Ishikawa (cell line): ENCODE measurements at regions not wholly inside any gene's neighbourhood (a gene's known extent, or its start where the extent isn't known, plus 50 kb on each side); places are given as distances from the start of the nearest gene placed in this dataset.

Source experiments
- CEBPB ChIP-seq: IDR thresholded peaks from 2 replicates; pipeline ENCODE4 v1.6.1; 2012
- CREB1 ChIP-seq: IDR thresholded peaks from 2 replicates; pipeline ENCODE4 v1.6.1; 2012; ENCODE audit warnings: low read depth
- EGR1 ChIP-seq: IDR thresholded peaks from 2 replicates; pipeline ENCODE4 v1.6.1; 2012
- EP300 ChIP-seq: IDR thresholded peaks from 2 replicates; pipeline ENCODE4 v1.6.1; 2012; ENCODE audit warnings: borderline replicate concordance
- FOXM1 ChIP-seq: IDR thresholded peaks from 2 replicates; pipeline ENCODE4 v1.6.1; 2012; ENCODE audit warnings: low read depth, borderline replicate concordance
- NFIC ChIP-seq: IDR thresholded peaks from 2 replicates; pipeline ENCODE4 v1.6.1; 2012
- RAD21 ChIP-seq: IDR thresholded peaks from 2 replicates; pipeline ENCODE4 v1.6.1; 2012; ENCODE audit warnings: low read depth
- TAF1 ChIP-seq: IDR thresholded peaks from 2 replicates; pipeline ENCODE4 v1.6.1; 2012; ENCODE audit warnings: low read depth, mild to moderate bottlenecking
- TCF12 ChIP-seq: IDR thresholded peaks from 2 replicates; pipeline ENCODE4 v1.6.1; 2012; ENCODE audit warnings: low read depth
- TEAD4 ChIP-seq: IDR thresholded peaks from 2 replicates; pipeline ENCODE4 v1.6.1; 2012
- YY1 ChIP-seq: IDR thresholded peaks from 2 replicates; pipeline ENCODE4 v1.6.1; 2012; ENCODE audit warnings: low read depth
- ZBTB7A ChIP-seq: IDR thresholded peaks from 2 replicates; pipeline ENCODE4 v1.6.1; 2012; ENCODE audit warnings: low read depth
- TF ChIP-seq, protein P1 (sequence below): IDR thresholded peaks from 2 replicates; pipeline ENCODE4 v1.6.1; 2012; ENCODE audit warnings: low read depth, mild to moderate bottlenecking
- TF ChIP-seq, protein P2 (sequence below): IDR thresholded peaks from 2 replicates; pipeline ENCODE4 v1.6.1; 2012
- TF ChIP-seq, protein P3 (sequence below): IDR thresholded peaks from 2 replicates; pipeline ENCODE4 v1.6.1; 2012

DNA sequence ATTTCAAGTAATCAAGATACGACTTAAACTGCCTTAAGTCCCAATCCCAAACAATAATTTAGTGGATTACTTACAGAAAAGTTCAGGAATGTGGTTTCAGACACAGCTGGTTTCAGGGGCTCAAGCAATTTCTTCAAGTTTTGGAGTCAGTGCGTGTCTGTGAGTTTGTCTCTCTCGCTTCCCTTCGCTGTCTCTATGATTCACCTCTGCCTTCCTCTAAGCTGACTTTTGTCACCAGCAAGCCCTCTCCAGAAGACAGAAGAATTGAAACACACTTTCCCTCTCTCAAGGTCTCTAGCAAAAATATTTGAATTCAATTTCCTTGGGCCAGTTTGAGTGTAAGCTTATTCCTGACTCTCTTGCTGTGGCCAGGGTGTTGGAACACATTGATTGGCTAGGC lies 392.4 kb downstream of the EDEM1 start:
- TF ChIP-seq ZBTB7A (no peak), YY1 (no peak), FOXM1 (no peak), NFIC (no peak)
- TF ChIP-seq, protein P1, sequence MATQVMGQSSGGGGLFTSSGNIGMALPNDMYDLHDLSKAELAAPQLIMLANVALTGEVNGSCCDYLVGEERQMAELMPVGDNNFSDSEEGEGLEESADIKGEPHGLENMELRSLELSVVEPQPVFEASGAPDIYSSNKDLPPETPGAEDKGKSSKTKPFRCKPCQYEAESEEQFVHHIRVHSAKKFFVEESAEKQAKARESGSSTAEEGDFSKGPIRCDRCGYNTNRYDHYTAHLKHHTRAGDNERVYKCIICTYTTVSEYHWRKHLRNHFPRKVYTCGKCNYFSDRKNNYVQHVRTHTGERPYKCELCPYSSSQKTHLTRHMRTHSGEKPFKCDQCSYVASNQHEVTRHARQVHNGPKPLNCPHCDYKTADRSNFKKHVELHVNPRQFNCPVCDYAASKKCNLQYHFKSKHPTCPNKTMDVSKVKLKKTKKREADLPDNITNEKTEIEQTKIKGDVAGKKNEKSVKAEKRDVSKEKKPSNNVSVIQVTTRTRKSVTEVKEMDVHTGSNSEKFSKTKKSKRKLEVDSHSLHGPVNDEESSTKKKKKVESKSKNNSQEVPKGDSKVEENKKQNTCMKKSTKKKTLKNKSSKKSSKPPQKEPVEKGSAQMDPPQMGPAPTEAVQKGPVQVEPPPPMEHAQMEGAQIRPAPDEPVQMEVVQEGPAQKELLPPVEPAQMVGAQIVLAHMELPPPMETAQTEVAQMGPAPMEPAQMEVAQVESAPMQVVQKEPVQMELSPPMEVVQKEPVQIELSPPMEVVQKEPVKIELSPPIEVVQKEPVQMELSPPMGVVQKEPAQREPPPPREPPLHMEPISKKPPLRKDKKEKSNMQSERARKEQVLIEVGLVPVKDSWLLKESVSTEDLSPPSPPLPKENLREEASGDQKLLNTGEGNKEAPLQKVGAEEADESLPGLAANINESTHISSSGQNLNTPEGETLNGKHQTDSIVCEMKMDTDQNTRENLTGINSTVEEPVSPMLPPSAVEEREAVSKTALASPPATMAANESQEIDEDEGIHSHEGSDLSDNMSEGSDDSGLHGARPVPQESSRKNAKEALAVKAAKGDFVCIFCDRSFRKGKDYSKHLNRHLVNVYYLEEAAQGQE = no peak

DNA sequence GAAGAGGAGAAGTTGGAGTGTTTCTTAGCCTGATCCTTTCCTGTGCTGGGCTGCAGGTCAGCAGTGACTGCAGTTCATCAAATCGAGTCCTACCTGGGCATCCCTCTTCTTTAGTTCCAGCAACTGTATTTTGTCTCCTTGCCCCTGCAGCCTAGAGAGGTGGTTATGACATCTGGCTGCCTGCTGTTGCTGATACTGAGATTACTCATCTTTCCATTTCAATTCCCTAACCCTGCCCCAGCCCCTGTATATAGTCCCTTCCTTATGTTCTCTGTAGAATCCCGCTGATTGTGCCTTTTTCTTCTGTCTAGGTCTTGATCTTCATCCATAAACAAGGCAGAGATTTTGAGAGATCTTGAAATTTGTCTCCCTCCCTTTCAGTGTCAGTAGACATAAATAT lies 393.3 kb downstream of the EDEM1 start:
- TF ChIP-seq EGR1 (no peak), EP300 (no peak), TEAD4 (no peak), RAD21 (no peak), YY1 (no peak), TCF12 (no peak), ZBTB7A (no peak)
- TF ChIP-seq, protein P2, sequence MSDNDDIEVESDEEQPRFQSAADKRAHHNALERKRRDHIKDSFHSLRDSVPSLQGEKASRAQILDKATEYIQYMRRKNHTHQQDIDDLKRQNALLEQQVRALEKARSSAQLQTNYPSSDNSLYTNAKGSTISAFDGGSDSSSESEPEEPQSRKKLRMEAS = no peak

DNA sequence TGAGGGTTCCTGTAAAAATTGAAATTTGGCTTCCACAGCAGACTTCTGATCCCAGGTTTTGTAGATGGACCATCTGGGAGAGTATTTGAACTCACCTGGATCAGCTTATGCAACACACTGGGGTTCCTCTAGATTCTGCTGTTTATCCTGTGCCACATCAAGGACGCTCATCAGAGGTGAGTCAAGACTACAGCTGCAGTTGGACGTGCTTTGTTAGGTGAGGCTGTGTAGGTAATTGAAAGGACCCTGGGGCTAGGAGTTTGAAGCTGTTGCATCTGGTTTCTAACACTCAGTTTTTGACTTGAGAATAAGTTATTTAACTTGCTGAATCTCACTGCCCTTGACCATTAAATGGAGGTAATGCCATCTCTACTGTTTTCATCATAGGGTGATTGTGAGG lies 394.2 kb downstream of the EDEM1 start:
- TF ChIP-seq RAD21 (no peak), TEAD4 (no peak), EP300 (no peak), CEBPB (no peak), TCF12 (no peak), EGR1 (no peak), CREB1 (no peak), TAF1 (no peak), ZBTB7A (no peak), NFIC (no peak), FOXM1 (no peak), YY1 (no peak)
- TF ChIP-seq, protein P3, sequence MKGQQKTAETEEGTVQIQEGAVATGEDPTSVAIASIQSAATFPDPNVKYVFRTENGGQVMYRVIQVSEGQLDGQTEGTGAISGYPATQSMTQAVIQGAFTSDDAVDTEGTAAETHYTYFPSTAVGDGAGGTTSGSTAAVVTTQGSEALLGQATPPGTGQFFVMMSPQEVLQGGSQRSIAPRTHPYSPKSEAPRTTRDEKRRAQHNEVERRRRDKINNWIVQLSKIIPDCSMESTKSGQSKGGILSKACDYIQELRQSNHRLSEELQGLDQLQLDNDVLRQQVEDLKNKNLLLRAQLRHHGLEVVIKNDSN = no peak
- TF ChIP-seq, protein P2 = no peak
- TF ChIP-seq, protein P1 = no peak

DNA sequence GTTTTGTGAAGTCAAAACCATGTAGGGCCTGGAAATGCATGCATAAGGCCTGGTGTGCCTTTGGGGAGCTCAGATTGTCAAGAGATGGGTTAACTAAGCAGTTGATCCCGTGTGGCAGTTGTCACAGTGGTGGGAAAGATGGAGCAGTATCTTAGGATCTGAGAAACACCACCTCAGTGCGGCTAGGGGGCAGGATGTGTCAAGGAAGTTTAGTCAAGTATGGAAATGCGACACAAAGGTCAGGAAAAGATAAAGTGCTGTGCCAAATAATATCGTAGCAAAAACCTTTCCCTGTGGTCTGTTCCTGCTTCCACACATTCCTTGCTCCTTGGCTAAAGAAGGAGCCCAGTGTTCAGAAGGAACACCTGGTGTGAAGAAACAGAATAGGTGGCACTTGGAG lies 396.4 kb downstream of the EDEM1 start:
- TF ChIP-seq CEBPB = no peak
- TF ChIP-seq TCF12 = no peak
- no peak for TF ChIP-seq YY1
- no peak for TF ChIP-seq ZBTB7A
- TF ChIP-seq, protein P1 = no peak
- no peak for TF ChIP-seq CREB1
- no peak for TF ChIP-seq NFIC

DNA sequence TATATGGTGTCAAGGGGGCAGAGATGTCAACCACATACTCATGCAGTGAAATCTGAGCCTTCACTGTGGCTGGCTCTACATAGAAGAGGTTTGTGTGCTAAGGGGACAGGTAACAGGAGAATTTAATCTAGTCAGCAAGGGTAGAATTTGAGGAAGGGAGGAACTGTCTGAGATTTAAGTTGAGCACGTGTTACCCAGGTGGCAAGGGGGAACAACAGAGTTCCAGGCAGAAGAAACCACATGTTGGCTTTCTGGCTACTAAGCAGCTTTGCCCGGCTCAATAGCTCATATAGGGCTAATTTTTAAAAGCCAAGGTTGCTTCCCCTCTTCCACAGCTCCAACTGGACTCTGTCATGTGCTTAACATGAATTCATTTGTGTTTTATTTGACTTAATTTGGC lies 397.6 kb downstream of the EDEM1 start:
- no peak for TF ChIP-seq CREB1
- TF ChIP-seq FOXM1 = no peak
- no peak for TF ChIP-seq EGR1
- TF ChIP-seq YY1 = no peak
- TF ChIP-seq, protein P3 = no peak
- TF ChIP-seq TAF1 = no peak

DNA sequence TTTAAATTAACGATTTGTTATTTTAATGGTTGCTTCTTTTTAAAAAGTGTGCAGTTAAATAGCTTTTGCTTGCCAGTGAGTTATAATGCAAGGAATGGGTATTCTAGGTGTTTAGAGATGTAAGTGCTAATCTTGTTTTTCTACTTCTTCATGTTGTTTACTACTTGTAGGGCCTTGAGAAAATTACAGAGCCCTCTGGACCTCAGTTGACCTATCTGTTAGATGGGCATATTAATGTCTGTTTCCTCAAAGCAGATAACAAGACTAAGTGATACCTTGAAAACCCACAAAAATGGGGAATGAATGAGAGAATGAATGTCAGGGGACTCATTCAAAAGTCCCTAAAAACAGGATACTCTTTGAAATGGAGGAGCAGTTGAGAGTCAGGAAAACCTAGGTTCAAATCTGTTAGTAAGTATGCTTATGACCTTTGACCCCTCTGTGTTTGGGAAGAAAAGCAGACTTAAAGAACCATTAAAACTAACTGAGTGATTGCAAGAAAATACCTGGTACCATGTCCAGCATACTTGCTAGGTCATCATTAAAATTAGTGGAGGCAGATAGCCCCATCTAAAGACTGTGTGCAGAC lies 419.5 kb downstream of the EDEM1 start:
- no peak for TF ChIP-seq CEBPB
- no peak for TF ChIP-seq EGR1
- no peak for TF ChIP-seq RAD21
- no peak for TF ChIP-seq TCF12
- TF ChIP-seq FOXM1 = no peak
- no peak for TF ChIP-seq TAF1
- TF ChIP-seq CREB1 = no peak
- TF ChIP-seq, protein P2 = no peak
